Progenitor cell of endocrine pancreas (in vitro differentiated cells): ENCODE measurements at regions not wholly inside any gene's neighbourhood (a gene's known extent, or its start where the extent isn't known, plus 50 kb on each side); places are given as distances from the start of the nearest gene placed in this dataset.

ENCODE experiments used
- DNase-seq: peaks from one replicate; pipeline ENCODE4 v3.0.0; 2021; ENCODE audit warnings: low spot score; ENCODE audit not compliant: unreplicated experiment
- H3K27ac Mint-ChIP-seq: 2 replicates; pipeline ENCODE4 v1.8.0; 2021; ENCODE audit warnings: mild to moderate bottlenecking, moderate library complexity, mixed read lengths
- H3K27me3 Mint-ChIP-seq: 2 replicates; pipeline ENCODE4 v1.8.0; 2021; ENCODE audit warnings: mixed read lengths
- H3K36me3 Mint-ChIP-seq: 2 replicates; pipeline ENCODE4 v1.8.0; 2022; ENCODE audit warnings: mixed read lengths; ENCODE audit not compliant: insufficient read depth
- H3K4me1 Mint-ChIP-seq: 2 replicates; pipeline ENCODE4 v1.8.0; 2021; ENCODE audit warnings: low read depth, mixed read lengths
- H3K4me3 Mint-ChIP-seq: 2 replicates; pipeline ENCODE4 v1.8.0; 2021; ENCODE audit warnings: low read depth, mild to moderate bottlenecking, moderate library complexity, mixed read lengths
- H3K9me3 Mint-ChIP-seq: 2 replicates; pipeline ENCODE4 v1.8.0; 2021; ENCODE audit warnings: low read depth, mixed read lengths
- CTCF ChIP-seq: fragments of 200-600 bp; sonication (generic); IDR thresholded peaks from one replicate; pipeline ENCODE4 v1.5.0; 2021; ENCODE audit warnings: antibody characterized with exemption, mild to moderate bottlenecking; ENCODE audit not compliant: unreplicated experiment

GRCh38 chr6:147149092-147149491 lies 55.1 kb upstream of the STXBP5 start:
- H3K4me1 Mint-ChIP-seq, result peaks cover 4% of the 10 kb centered on the region

GRCh38 chr6:147149826-147150225 lies 54.4 kb upstream of the STXBP5 start:
- peaks cover 7% of the 10 kb centered on the region for H3K4me1 Mint-ChIP-seq
- no peak for DNase-seq
- H3K27ac Mint-ChIP-seq, result no peak overlapping the region
- no peak for TF ChIP-seq CTCF
- H3K9me3 Mint-ChIP-seq, result peaks cover 3% of the 10 kb centered on the region
- H3K36me3 Mint-ChIP-seq, result no peaks in the 10 kb centered on the region
- no peak overlapping the region for H3K4me3 Mint-ChIP-seq
- no peaks in the 10 kb centered on the region for H3K27me3 Mint-ChIP-seq

More at GRCh38 chr6:147149092-147149491, 55.1 kb upstream of the STXBP5 start:
- Mint-ChIP-seq H3K9me3 (peaks cover 3% of the 10 kb centered on the region), H3K4me3 (no peak overlapping the region), H3K27ac (no peak overlapping the region), H3K36me3 (no peaks in the 10 kb centered on the region), H3K27me3 (no peaks in the 10 kb centered on the region)
- no peak for TF ChIP-seq CTCF
- DNase-seq, result no peak

- no peak overlapping the region for H3K4me3 Mint-ChIP-seq
- no peaks in the 10 kb centered on the region for H3K27me3 Mint-ChIP-seq
- H3K27ac Mint-ChIP-seq, result no peak overlapping the region
- no peak for DNase-seq
- no peaks in the 10 kb centered on the region for H3K36me3 Mint-ChIP-seq
- H3K4me1 Mint-ChIP-seq, result peaks cover 7% of the 10 kb centered on the region
- TF ChIP-seq CTCF, result no peak
- peaks cover 3% of the 10 kb centered on the region for H3K9me3 Mint-ChIP-seq
Observed at GRCh38 chr6:147150293-147150692, 53.9 kb upstream of the STXBP5 start.
